Nephron (organoid): ENCODE measurements at regions not wholly inside any gene's neighbourhood (a gene's known extent, or its start where the extent isn't known, plus 50 kb on each side); places are given as distances from the start of the nearest gene placed in this dataset.
A peak's percentile ranks its signal among the peaks of the same experiment; 100 is the strongest.
"Not testable (repeated sequence)": the region's sequence is repeated elsewhere in the genome, so short reads cannot be mapped to it uniquely, and the experiment has no call there.

Experiments used
- H3K27ac Mint-ChIP-seq, 3 experiments: 2 replicates each; pipeline ENCODE4 v1.8.0; 2020; ENCODE audit warnings: mixed read lengths in 3 of 3, mild to moderate bottlenecking in 2 of 3, moderate library complexity in 1 of 3
- H3K27me3 Mint-ChIP-seq: 2 replicates; pipeline ENCODE4 v1.8.0; 2021; ENCODE audit warnings: low read depth, mild to moderate bottlenecking, moderate library complexity, mixed read lengths
- H3K36me3 Mint-ChIP-seq: 2 replicates; pipeline ENCODE4 v1.8.0; 2020; ENCODE audit warnings: low read depth, mixed read lengths
- H3K4me1 Mint-ChIP-seq: 2 replicates; pipeline ENCODE4 v1.8.0; 2020; ENCODE audit warnings: mixed read lengths
- H3K4me3 Mint-ChIP-seq, 3 experiments: 2 replicates each; pipeline ENCODE4 v1.8.0; 2020; ENCODE audit warnings: mild to moderate bottlenecking in 3 of 3, mixed read lengths in 3 of 3, moderate library complexity in 2 of 3
- H3K9me3 Mint-ChIP-seq: 2 replicates; pipeline ENCODE4 v1.8.0; 2020; ENCODE audit warnings: mixed read lengths
- CTCF ChIP-seq, 3 experiments: fragments of 200-600 bp; sonication (generic); IDR thresholded peaks; one replicate each; pipeline ENCODE4 v1.5.0; 2021; ENCODE audit warnings: antibody characterized with exemption in 3 of 3; ENCODE audit not compliant: unreplicated experiment in 3 of 3

GRCh38 chr7:91397612-91398011 lies 133.4 kb downstream of the FZD1 start:
- Mint-ChIP-seq H3K36me3 (no peaks in the 10 kb centered on the region), H3K9me3 (peaks cover 15% of the 10 kb centered on the region), H3K27me3 (no peaks in the 10 kb centered on the region), H3K4me3 (no peak overlapping the region), H3K4me1 (no peaks in the 10 kb centered on the region), H3K27ac (peak overlapping the region in 2 of 3 experiments; percentile 6 to 18)
- TF ChIP-seq CTCF (IDR thresholded peaks at IDR 0.05; ENCODE audit: unreplicated experiment in 3 of 3), result no peak

DNA sequence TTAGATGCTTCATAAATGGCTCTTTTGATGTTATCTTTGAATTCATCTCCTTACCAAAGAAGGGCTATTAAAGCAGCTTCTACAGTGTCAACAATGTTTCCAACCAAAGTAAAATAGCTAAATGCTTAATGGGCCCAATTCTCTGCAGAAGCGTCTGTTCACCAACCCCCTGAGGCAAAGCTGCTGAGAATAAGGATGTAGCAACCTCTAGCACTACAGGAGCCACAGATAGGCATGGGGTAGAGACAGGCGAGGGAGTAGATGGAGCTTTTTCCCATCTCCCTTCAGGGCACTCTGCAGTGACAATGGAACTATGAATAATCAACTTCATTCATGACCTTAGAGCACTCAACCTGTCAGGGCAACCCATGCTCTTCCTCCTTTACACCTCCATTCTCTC lies 134.1 kb downstream of the FZD1 start:
- H3K27ac Mint-ChIP-seq, result no peak overlapping the region
- TF ChIP-seq CTCF (IDR thresholded peaks at IDR 0.05; ENCODE audit: unreplicated experiment in 3 of 3), result no peak
- peaks cover 16% of the 10 kb centered on the region for H3K9me3 Mint-ChIP-seq
- no peaks in the 10 kb centered on the region for H3K36me3 Mint-ChIP-seq
- H3K4me3 Mint-ChIP-seq, result no peak overlapping the region
- H3K27me3 Mint-ChIP-seq, result no peaks in the 10 kb centered on the region
- no peaks in the 10 kb centered on the region for H3K4me1 Mint-ChIP-seq

GRCh38 chr7:91405092-91405788 lies 141.0 kb downstream of the FZD1 start:
- TF ChIP-seq CTCF (IDR thresholded peaks at IDR 0.05; ENCODE audit: unreplicated experiment in 3 of 3), result no peak
- Mint-ChIP-seq H3K9me3 (peaks cover 18% of the 10 kb centered on the region), H3K27ac (no peak overlapping the region), H3K36me3 (no peaks in the 10 kb centered on the region), H3K27me3 (no peaks in the 10 kb centered on the region), H3K4me1 (no peaks in the 10 kb centered on the region), H3K4me3 (no peak overlapping the region)

DNA sequence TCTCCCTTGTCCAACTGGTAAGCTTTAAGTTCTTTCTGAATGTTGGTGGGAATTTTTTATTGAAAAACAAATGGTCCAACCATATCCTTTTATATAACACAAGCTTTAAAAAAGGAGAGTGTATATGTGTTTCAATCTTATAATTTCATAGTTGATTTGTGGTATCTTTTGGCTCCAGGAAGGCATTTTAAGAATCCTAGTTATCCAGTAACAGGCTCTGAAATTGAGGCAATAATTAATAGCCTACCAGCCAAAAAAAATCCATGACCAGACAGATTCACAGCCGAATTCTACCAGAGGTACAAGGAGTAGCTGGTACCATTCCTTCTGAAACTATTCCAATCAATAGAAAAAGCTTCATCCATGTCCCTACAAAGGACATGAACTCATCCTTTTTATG lies 141.6 kb downstream of the FZD1 start:
- not testable (repeated sequence) for H3K36me3 Mint-ChIP-seq, H3K27ac Mint-ChIP-seq, H3K4me1 Mint-ChIP-seq, H3K27me3 Mint-ChIP-seq, H3K4me3 Mint-ChIP-seq
- peaks cover 16% of the 10 kb centered on the region for H3K9me3 Mint-ChIP-seq

GRCh38 chr7:91407942-91408341 lies 143.7 kb downstream of the FZD1 start:
- Mint-ChIP-seq H3K36me3 (no peaks in the 10 kb centered on the region), H3K27ac (no peak overlapping the region), H3K4me3 (no peak overlapping the region), H3K4me1 (no peaks in the 10 kb centered on the region), H3K27me3 (no peaks in the 10 kb centered on the region), H3K9me3 (peaks cover 2% of the 10 kb centered on the region)
- no peak for TF ChIP-seq CTCF (IDR thresholded peaks at IDR 0.05; ENCODE audit: unreplicated experiment in 3 of 3)

DNA sequence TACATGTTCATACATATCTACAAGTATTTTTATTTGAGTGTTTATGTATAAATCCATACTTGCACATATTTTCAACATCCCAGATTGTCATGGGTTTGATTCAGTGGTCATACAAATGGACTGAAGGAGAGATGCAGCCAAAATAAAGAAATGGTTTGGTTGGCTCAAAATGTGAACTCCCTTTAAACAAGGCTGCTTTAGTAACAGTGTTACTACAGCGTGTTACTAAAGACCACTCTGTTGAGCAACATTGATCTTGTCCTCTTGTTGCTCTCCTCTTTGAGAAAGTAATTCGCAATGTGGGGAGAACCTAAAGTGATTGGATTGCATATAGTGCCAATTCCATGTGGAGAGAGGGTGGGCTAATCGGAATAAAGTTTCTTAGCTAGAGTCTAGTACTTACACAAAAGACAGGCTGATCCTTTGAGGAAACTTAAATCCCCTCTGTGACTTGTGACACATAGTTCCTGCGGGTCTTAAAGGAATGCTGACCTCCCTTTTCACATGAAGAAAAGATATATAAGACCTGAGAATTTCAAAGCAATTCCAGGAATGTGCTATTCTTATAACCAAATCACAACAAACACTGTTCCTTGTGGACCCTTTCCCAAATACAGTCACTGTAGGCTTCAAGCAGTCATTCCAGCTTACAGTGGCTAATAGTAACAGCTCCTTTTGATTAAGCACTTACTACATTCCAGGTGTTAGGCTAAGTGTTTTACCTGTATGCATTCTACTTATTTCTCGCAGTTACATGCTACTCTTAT lies 144.3 kb downstream of the FZD1 start:
- Mint-ChIP-seq H3K27ac (no peak overlapping the region), H3K9me3 (peaks cover 2% of the 10 kb centered on the region), H3K4me1 (no peaks in the 10 kb centered on the region), H3K36me3 (no peaks in the 10 kb centered on the region), H3K4me3 (no peak overlapping the region), H3K27me3 (no peaks in the 10 kb centered on the region)
- TF ChIP-seq CTCF (IDR thresholded peaks at IDR 0.05; ENCODE audit: unreplicated experiment in 3 of 3), result no peak
